VCaP (cell line): ENCODE measurements at regions not wholly inside any gene's neighbourhood (a gene's known extent, or its start where the extent isn't known, plus 50 kb on each side); places are given as distances from the start of the nearest gene placed in this dataset.

Experiments used
- H3K27ac ChIP-seq: fragments of 450-650 bp; 2 replicates; pipeline ENCODE4 v1.5.1; 2017
- CTCF ChIP-seq: fragments of 450-650 bp; conservative IDR thresholded peaks from 2 replicates; pipeline ENCODE4 v1.5.1; 2017; ENCODE audit warnings: mild to moderate bottlenecking, moderate library complexity

DNA sequence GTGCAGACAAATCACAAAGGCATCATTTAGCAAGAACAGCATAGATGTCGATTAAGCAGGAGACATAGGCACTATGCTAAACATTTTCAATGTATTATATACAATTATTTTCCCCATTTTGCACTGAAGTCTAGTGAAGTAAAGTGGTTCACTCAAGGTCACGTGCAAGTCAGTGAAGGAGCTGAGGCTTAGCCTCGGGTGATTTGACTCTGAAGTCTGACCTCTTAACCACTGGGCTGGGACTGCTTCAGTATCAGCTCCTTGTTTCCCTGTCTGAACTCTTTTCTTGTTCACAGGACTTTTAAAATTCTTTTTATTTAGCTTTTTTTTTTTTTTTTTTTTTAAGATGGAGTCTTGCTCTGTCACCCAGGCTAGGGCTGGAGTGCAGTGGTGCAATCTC lies 262.7 kb downstream of the DRD1 start:
- H3K27ac ChIP-seq = no peak overlapping the region
- no peak for TF ChIP-seq CTCF

GRCh38 chr5:175170899-175171298 lies 273.1 kb downstream of the DRD1 start:
- H3K27ac ChIP-seq = no peak overlapping the region
- TF ChIP-seq CTCF = no peak

- TF ChIP-seq CTCF = no peak
- H3K27ac ChIP-seq = no peak overlapping the region
Observed at GRCh38 chr5:175168882-175169507, 275.0 kb downstream of the DRD1 start.

DNA sequence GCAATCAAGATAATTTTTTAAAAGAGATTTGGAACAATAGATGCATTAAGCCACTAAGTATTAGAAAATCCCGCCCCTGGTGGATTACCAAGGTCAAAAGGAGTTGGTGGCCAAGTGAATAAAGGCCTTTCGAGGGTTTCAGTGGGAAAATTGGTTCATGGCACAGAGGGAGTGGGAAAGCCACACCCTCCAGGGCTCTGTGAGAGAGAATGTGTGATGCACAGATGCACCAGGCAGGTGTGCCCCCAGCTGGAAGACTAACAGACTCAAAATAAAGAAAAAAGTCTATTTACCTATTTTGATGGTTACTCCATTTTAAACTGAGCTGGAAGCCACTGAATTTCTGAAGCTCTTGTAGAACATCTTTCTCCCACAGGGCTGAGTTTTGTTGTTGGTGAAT lies 278.0 kb downstream of the DRD1 start:
- no peak for TF ChIP-seq CTCF
- H3K27ac ChIP-seq = no peak overlapping the region

DNA sequence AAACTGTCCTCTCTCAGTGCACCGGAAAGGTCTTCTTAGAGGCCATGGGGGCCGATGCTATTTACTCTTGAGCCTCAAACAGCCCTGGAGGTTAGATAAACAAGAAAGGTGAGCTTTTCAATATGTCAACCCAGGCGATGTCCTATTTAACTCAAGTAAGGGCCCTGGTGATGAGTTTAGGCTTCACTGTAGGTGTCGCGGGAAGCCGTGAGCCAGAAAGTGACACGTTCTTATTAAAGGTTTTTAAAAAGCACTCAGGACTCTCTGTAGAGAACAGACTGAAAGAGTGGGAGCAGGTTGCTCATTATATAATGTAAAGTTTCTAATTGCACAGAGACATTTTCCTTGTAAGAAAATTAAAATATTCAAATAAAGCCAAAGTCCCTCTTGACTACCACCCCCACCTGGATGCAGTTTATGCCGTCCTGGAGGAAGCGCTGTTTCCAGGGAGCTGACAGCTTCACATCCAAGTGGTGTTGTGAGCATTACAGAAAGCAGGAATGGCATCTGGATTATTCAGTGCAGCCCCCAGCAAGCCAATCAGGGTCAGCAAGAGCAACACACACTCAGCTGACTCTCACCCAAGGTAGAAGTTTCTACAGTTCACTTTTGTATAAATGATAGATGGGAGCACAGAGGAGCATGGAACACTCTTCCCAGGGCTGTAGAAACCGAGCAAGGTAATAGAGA lies 280.3 kb downstream of the DRD1 start:
- H3K27ac ChIP-seq = no peak overlapping the region
- TF ChIP-seq CTCF = no peak

DNA sequence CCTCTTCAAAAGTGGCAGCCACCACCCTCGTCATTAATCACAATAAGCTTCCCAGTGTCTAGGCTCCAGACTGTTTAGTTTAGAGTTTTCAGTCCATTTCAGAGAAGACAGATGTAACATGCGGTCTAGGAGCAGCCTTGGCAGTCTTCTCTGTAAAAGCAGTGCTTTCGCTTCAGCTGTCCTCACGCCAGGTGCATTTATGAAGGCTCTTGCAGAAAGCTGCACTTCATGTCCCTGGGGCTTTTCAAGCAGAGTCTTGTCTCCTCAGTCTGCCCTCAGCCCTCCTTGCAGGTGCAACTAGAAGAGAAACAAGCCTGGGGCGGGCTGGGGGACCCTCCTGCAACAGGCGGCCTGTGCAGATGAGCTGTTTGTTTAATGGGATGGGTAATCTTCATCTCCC lies 281.9 kb downstream of the DRD1 start:
- no peak for TF ChIP-seq CTCF
- H3K27ac ChIP-seq = no peak overlapping the region

DNA sequence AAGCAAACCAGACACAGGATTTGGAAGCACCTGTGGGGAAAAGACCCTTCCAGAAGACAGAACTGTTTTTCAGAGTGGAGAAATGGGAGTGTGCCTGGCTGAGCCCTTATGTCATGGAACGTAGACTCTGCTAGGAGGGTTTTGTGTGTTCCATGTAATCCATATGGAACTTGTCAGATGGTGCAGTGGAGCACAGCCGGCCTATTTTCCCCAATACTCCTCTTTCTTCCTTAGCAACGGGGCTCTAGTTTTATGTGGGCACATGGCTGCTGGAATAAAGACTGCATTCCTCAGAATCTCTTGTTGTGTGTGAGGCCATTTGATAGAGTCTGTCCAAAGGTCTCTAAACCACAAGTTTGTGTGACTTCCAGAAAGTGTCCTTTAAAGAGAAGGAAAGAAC lies 284.0 kb downstream of the DRD1 start:
- no peak for TF ChIP-seq CTCF
- no peak overlapping the region for H3K27ac ChIP-seq
